ENCODE measurements at regions not wholly inside any gene's neighbourhood (a gene's known extent, or its start where the extent isn't known, plus 50 kb on each side); places are given as distances from the start of the nearest gene placed in this dataset.

DNA sequence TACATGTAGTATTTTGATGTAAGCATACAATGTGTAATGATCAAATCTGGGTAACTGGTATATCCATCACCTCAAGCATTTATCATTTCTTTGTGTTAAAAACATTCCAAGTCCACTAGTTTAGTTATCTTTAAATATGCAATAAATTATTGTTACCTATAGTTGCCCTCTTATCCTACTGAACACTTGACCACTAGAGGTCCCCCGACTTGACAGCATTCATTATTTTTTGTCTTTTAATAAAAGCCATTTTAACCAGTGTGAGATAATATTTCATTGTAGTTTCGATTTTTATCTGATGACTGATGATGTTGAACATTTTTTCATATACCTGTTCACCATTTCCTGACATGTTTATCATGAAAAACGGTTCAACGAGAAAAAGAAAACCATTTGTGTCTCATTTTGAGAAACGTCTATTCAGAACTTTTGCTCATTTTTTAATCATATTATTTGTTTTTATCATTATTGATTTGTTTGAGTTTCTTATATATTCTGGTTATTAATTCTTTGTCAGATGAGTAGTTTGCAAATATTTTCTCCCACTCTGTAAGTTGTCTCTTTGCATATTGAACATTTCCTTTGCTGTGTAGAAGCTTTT, 199.0 kb upstream of the CXXC4 start:
- H3K4me3 Mint-ChIP-seq (ENCODE audit: unreplicated experiment), result no peak overlapping the region
- TF ChIP-seq, protein P1, sequence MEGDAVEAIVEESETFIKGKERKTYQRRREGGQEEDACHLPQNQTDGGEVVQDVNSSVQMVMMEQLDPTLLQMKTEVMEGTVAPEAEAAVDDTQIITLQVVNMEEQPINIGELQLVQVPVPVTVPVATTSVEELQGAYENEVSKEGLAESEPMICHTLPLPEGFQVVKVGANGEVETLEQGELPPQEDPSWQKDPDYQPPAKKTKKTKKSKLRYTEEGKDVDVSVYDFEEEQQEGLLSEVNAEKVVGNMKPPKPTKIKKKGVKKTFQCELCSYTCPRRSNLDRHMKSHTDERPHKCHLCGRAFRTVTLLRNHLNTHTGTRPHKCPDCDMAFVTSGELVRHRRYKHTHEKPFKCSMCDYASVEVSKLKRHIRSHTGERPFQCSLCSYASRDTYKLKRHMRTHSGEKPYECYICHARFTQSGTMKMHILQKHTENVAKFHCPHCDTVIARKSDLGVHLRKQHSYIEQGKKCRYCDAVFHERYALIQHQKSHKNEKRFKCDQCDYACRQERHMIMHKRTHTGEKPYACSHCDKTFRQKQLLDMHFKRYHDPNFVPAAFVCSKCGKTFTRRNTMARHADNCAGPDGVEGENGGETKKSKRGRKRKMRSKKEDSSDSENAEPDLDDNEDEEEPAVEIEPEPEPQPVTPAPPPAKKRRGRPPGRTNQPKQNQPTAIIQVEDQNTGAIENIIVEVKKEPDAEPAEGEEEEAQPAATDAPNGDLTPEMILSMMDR (IDR thresholded peaks at IDR 0.05; ENCODE audit: insufficient read depth in 1 of 2, low read depth in 1 of 2, low read length in 1 of 2, severe bottlenecking in 1 of 2, unreplicated experiment in 1 of 2), result peak in 1 of 2 experiments; percentile 16
- POLR2A ChIA-PET, result no interaction called here
- no peaks in the 10 kb centered on the region for H3K27me3 Mint-ChIP-seq (ENCODE audit: insufficient read depth, unreplicated experiment)
- no peaks in the 10 kb centered on the region for H3K4me1 ChIP-seq
- CTCF ChIA-PET, result no interaction called here
- intact Hi-C loops (cut with micrococcal nuclease; ENCODE audit: unreplicated experiment), result loop anchor here (1.0 kb wide), 1 partner anchor 167 kb away; no protein-coding TSS in a partner anchor
- no peak overlapping the region for H3K4me3 ChIP-seq (ENCODE audit: low read depth, low read length)
- H3K36me3 ChIP-seq (ENCODE audit: control insufficient read depth, insufficient read depth, low read length), result no peaks in the 10 kb centered on the region
- H3K4me1 Mint-ChIP-seq (ENCODE audit: low read depth, unreplicated experiment), result no peaks in the 10 kb centered on the region
- DNase-seq, result peak in 1 of 2 experiments; percentile 6
- H3K36me3 Mint-ChIP-seq (ENCODE audit: insufficient read depth, unreplicated experiment), result no peaks in the 10 kb centered on the region
- no TSS peak for BruUV-seq (replicated peaks)
- H3K27ac Mint-ChIP-seq (ENCODE audit: unreplicated experiment), result no peak overlapping the region
- H3K9me3 Mint-ChIP-seq (ENCODE audit: unreplicated experiment), result no peaks in the 10 kb centered on the region
- H3K27me3 ChIP-seq (replicated peaks; ENCODE audit: control insufficient read depth, insufficient read depth, low read length), result no peaks in the 10 kb centered on the region
- H3K9me3 ChIP-seq, result no peaks in the 10 kb centered on the region

DNA sequence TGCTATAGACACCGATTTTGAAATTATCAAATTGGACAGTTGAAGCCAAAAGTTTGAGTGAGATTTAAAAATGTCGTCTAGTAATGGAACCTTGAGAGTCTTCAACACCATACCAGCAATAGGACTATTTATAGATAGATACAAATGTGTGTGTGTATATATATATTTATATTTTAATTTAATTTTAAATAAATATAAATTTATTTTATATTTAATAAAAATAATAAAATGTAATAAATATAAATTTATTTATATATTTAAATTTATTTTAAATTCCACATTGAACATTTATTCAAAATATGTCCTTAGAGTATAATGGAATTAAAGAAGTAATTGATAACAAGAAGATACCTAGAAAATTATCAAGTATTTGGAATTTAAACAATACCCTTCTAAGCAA, 221.9 kb upstream of the CXXC4 start:
- intact Hi-C loops (cut with micrococcal nuclease; ENCODE audit: unreplicated experiment), result no loop called here
- no peak overlapping the region for H3K4me3 ChIP-seq (ENCODE audit: low read depth, low read length)

DNA sequence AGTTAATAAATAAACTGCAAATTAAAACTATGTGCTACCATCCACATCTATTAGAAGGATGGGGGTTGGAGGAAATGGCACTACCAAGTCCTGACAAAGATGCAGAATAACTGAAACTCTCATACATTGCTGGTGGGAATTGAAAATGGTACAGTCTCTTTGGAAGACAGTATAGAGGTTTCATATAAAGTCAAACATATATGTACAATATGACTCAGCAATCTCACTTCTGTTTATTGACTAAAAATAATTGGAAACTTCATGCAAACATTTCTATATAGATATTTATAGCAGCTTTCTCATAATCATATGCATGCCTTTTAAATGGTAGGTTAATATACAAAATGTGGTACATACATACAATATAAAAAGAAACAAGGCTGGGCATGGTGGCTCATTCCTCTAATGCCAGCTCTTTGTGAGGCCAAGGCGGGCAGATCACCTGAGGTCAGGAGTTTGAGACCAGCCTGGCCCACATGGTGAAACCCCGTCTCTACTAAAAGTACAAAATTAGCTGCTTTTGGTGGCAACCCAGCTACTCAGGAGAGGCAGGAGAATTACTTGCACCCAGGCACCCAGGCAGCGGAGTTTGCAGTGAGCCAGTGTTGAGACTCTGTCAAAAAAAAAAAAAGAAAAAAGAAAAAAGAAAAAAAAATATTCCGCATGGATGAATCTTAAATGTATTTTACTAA, 225.0 kb upstream of the CXXC4 start:
- H3K36me3 Mint-ChIP-seq (ENCODE audit: insufficient read depth, unreplicated experiment), result no peaks in the 10 kb centered on the region
- TF ChIP-seq, protein P1 (IDR thresholded peaks at IDR 0.05; ENCODE audit: insufficient read depth in 1 of 2, low read depth in 1 of 2, low read length in 1 of 2, severe bottlenecking in 1 of 2, unreplicated experiment in 1 of 2), result no peak
- no peaks in the 10 kb centered on the region for H3K9me3 Mint-ChIP-seq (ENCODE audit: unreplicated experiment)
- no peak overlapping the region for H3K27ac Mint-ChIP-seq (ENCODE audit: unreplicated experiment)
- no TSS peak for BruUV-seq (replicated peaks)
- H3K36me3 ChIP-seq (ENCODE audit: control insufficient read depth, insufficient read depth, low read length), result no peaks in the 10 kb centered on the region
- H3K27me3 Mint-ChIP-seq (ENCODE audit: insufficient read depth, unreplicated experiment), result no peaks in the 10 kb centered on the region
- no peaks in the 10 kb centered on the region for H3K9me3 ChIP-seq
- DNase-seq, result no peak
- POLR2A ChIA-PET, result no interaction called here
- intact Hi-C loops (cut with micrococcal nuclease; ENCODE audit: unreplicated experiment), result no loop called here
- H3K4me1 Mint-ChIP-seq (ENCODE audit: low read depth, unreplicated experiment), result no peaks in the 10 kb centered on the region
- no peaks in the 10 kb centered on the region for H3K27me3 ChIP-seq (replicated peaks; ENCODE audit: control insufficient read depth, insufficient read depth, low read length)
- no peak overlapping the region for H3K4me3 Mint-ChIP-seq (ENCODE audit: unreplicated experiment)
- no peaks in the 10 kb centered on the region for H3K4me1 ChIP-seq
- no peak overlapping the region for H3K4me3 ChIP-seq (ENCODE audit: low read depth, low read length)
- CTCF ChIA-PET, result no interaction called here

More for the DNA sequence above, 221.9 kb upstream of the CXXC4 start:
- DNase-seq, result no peak
- TF ChIP-seq, protein P1 (IDR thresholded peaks at IDR 0.05; ENCODE audit: insufficient read depth in 1 of 2, low read depth in 1 of 2, low read length in 1 of 2, severe bottlenecking in 1 of 2, unreplicated experiment in 1 of 2), result no peak
- Mint-ChIP-seq H3K9me3 (ENCODE audit: unreplicated experiment) (no peaks in the 10 kb centered on the region), H3K4me3 (ENCODE audit: unreplicated experiment) (no peak overlapping the region), H3K27ac (ENCODE audit: unreplicated experiment) (no peak overlapping the region), H3K4me1 (ENCODE audit: low read depth, unreplicated experiment) (no peaks in the 10 kb centered on the region), H3K27me3 (ENCODE audit: insufficient read depth, unreplicated experiment) (no peaks in the 10 kb centered on the region), H3K36me3 (ENCODE audit: insufficient read depth, unreplicated experiment) (no peaks in the 10 kb centered on the region)
- ChIA-PET POLR2A (no interaction called here), CTCF (no interaction called here)
- Histone ChIP-seq H3K9me3 (no peaks in the 10 kb centered on the region), H3K36me3 (ENCODE audit: control insufficient read depth, insufficient read depth, low read length) (no peaks in the 10 kb centered on the region), H3K4me1 (no peaks in the 10 kb centered on the region), H3K27me3 (replicated peaks; ENCODE audit: control insufficient read depth, insufficient read depth, low read length) (no peaks in the 10 kb centered on the region)
- BruUV-seq (replicated peaks), result no TSS peak

Data from Caco-2 (cell line).